UCSD-AML1 (cell line): ENCODE measurements at regions not wholly inside any gene's neighbourhood (a gene's known extent, or its start where the extent isn't known, plus 50 kb on each side); places are given as distances from the start of the nearest gene placed in this dataset.
A peak's percentile ranks its signal among the peaks of the same experiment; 100 is the strongest.
"Not testable (repeated sequence)": the region's sequence is repeated elsewhere in the genome, so short reads cannot be mapped to it uniquely, and the experiment has no call there.

ENCODE experiments used
- DNase-seq: peaks from one replicate; lab custom pipeline; 2025; ENCODE audit not compliant: unreplicated experiment; lab: John Stamatoyannopoulos, UW

GRCh38 chr3:153640689-153641665, 479.0 kb downstream of the RAP2B start:
- no peak for DNase-seq

- not testable (repeated sequence) for DNase-seq
Measured at GRCh38 chr3:153642576-153642975, 478.6 kb upstream of the ARHGEF26 start.

DNA sequence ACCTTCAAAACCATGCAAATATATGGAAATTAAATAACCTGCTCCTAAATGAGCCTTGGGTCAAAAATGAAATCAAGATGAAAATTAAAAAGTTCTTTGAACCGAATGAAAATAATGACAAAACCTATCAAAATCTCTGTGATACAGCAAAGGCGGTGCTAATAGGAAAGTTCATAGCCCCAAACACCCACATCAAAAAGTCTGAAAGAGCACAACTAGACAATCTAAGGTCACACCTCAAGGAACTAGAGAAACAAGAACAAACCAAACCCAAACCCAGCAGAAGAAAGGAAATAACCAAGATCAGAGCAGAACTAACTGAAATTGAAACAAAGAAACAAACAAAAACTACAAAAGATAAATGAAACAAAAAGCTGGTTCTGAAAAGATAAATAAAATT, 477.7 kb upstream of the ARHGEF26 start:
- DNase-seq = not testable (repeated sequence)

- no peak for DNase-seq
Measured at GRCh38 chr3:153649286-153649839, 471.8 kb upstream of the ARHGEF26 start.

GRCh38 chr3:153652076-153652475, 469.1 kb upstream of the ARHGEF26 start:
- no peak for DNase-seq

- DNase-seq = no peak
Measured at GRCh38 chr3:153657046-153657445, 464.1 kb upstream of the ARHGEF26 start.

DNA sequence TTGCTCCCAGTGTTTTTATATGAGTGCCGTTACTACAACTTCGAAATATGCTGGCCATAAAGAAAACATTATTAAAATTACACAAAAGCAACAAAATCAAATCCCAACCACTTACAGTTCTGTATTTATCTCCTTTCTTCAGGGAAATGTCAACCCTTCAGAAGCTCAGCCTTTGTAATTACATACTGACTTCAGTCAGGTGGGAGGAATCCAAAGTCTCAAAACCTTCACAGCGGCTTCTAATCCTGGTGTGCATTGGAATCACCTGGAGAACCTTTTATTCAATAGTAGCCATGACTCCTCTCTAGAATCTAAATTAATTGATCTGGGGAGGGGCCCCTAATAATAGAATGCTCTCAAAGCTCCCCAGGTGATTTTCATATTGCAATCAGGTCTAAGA, 463.7 kb upstream of the ARHGEF26 start:
- DNase-seq = no peak

- DNase-seq = no peak
Measured at GRCh38 chr3:153658136-153658535, 463.1 kb upstream of the ARHGEF26 start.

GRCh38 chr3:153666991-153667740, 454.0 kb upstream of the ARHGEF26 start:
- no peak for DNase-seq

GRCh38 chr3:153669527-153669926, 451.7 kb upstream of the ARHGEF26 start:
- DNase-seq = no peak

- no peak for DNase-seq
Measured at GRCh38 chr3:153670577-153670976, 450.6 kb upstream of the ARHGEF26 start.

DNA sequence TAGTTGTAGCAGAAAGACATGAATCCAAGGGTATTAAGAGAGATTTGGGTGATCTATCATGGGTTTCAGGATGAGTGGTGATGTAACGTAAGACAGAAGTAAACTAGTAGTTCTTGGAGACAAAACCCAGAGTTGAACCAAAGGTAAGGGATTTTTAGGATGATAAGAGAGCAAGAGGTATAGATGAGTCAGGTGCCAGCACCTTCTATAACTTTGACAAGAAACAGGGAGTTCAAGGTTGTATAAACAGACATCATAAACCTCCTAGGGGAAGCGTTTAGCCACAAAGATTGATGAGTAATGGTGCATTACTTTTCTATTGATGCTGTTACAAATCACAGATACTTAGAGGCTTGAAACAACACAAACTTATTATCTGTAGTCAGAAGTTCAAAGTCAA, 447.3 kb upstream of the ARHGEF26 start:
- no peak for DNase-seq

GRCh38 chr3:153679714-153680113, 441.5 kb upstream of the ARHGEF26 start:
- DNase-seq = no peak

GRCh38 chr3:153680526-153680925, 440.7 kb upstream of the ARHGEF26 start:
- peak; percentile 10 for DNase-seq

- no peak for DNase-seq
Measured at GRCh38 chr3:153681057-153681456, 440.1 kb upstream of the ARHGEF26 start.

DNA sequence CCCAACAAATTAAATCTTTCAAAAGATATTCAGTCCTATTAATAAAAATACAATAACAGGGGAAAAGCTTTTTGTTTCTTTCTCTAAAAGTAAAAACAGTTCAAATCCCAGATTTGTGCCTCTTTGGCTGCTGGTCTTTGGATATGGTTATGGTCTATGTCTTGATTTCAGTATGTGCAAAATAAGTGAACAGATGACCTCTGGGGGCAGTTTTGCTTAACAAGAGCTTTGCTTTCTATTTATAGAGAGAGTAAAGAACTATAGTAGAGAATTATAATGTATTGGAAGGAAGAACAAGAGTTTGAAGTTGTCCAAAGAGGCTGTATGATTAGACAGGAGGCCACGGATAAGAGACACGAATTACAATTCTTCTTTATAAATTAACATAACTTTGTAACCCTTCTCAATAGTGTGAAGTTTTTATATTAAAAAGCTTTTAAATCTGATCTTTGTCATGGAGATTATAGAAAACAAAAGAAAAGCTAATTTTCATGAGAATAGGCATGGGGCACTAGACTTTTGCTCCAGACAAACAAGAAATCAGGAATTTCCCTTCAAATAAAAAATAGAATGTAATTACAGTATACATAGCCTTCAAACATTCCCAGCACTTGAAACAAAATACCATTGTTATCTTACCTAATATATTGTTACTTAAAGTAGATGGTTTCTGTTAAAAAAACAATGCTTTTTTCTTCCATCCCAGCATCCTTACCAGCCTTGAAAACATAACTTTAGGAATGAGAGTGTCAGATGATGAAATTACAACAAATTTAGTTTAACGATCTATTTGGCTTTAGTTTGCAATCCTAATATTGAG, 432.7 kb upstream of the ARHGEF26 start:
- no peak for DNase-seq

DNA sequence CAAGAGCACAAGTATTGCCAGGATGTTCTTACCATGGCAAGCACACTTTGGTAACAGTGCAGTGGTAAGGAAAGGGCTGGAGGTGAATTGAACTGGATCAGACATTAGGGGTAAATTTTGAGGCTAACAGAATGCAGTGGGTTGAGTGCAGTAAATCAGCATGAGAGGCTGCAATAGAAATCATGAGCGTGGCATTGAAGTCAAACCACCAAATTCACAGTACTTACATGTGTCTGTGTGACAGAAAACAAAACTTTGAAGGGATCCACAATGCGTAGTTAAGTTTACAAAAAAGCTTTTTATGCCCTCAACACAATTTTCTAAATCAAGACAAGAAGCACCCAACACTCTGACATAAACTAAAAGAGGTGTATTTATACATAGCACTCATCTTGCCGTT, 428.0 kb upstream of the ARHGEF26 start:
- no peak for DNase-seq

GRCh38 chr3:153702106-153702505, 419.1 kb upstream of the ARHGEF26 start:
- DNase-seq = no peak

- DNase-seq = no peak
Measured at GRCh38 chr3:153704115-153704514, 417.1 kb upstream of the ARHGEF26 start.

GRCh38 chr3:153706706-153707105, 414.5 kb upstream of the ARHGEF26 start:
- DNase-seq = no peak

GRCh38 chr3:153714016-153714415, 407.2 kb upstream of the ARHGEF26 start:
- no peak for DNase-seq
